HEK293T (cell line): ENCODE measurements at regions not wholly inside any gene's neighbourhood (a gene's known extent, or its start where the extent isn't known, plus 50 kb on each side); places are given as distances from the start of the nearest gene placed in this dataset.

Experiments
- CTCF ChIA-PET: fragments of 350-600 bp; formaldehyde crosslinking; extraction: SDS; loops from one replicate; lab custom pipeline; 2021; ENCODE audit warnings: antibody characterized with exemption, inconsistent platforms; lab: Yijun Ruan, JAX
- POLR2A ChIA-PET: fragments of 350-600 bp; formaldehyde crosslinking; extraction: SDS; loops from one replicate; lab custom pipeline; 2020; ENCODE audit warnings: antibody characterized with exemption, inconsistent platforms; lab: Yijun Ruan, JAX
- DNase-seq: peaks from one replicate; pipeline ENCODE4 v3.0.0; 2012; ENCODE audit warnings: mixed read lengths; ENCODE audit errors: extremely low spot score
- ARNT ChIP-seq: fragments of 450-650 bp; IDR thresholded peaks from 2 replicates; pipeline ENCODE4 v1.6.1; 2017; ENCODE audit warnings: mild to moderate bottlenecking
- BHLHE40 ChIP-seq: fragments of 450-650 bp; IDR thresholded peaks from 2 replicates; pipeline ENCODE4 v1.6.1; 2016; ENCODE audit warnings: mild to moderate bottlenecking, moderate library complexity, borderline replicate concordance
- CTBP1 ChIP-seq: fragments of 450-650 bp; IDR thresholded peaks from 2 replicates; pipeline ENCODE4 v1.6.1; 2016; ENCODE audit warnings: borderline replicate concordance
- ELF4 ChIP-seq: fragments of 450-650 bp; IDR thresholded peaks from 2 replicates; pipeline ENCODE4 v1.6.1; 2017; ENCODE audit warnings: antibody characterized with exemption
- FOXA1 ChIP-seq: fragments of 450-650 bp; IDR thresholded peaks from 2 replicates; pipeline ENCODE4 v1.6.1; 2016; ENCODE audit warnings: mild to moderate bottlenecking
- FOXK2 ChIP-seq: fragments of 450-650 bp; IDR thresholded peaks from 2 replicates; pipeline ENCODE4 v1.6.1; 2016; ENCODE audit warnings: mild to moderate bottlenecking
- FOXM1 ChIP-seq: fragments of 450-650 bp; IDR thresholded peaks from 2 replicates; pipeline ENCODE4 v1.6.1; 2017; ENCODE audit warnings: mild to moderate bottlenecking, borderline replicate concordance
- HDGF ChIP-seq: fragments of 450-650 bp; IDR thresholded peaks from 2 replicates; pipeline ENCODE4 v1.6.1; 2017; ENCODE audit warnings: antibody characterized with exemption, borderline replicate concordance
- L3MBTL2 ChIP-seq: fragments of 450-650 bp; conservative IDR thresholded peaks from 2 replicates; pipeline ENCODE4 v1.6.1; 2016; ENCODE audit warnings: mild to moderate bottlenecking
- LEF1 ChIP-seq: fragments of 450-650 bp; IDR thresholded peaks from 2 replicates; pipeline ENCODE4 v1.6.1; 2017; ENCODE audit warnings: mild to moderate bottlenecking, borderline replicate concordance
- NFRKB ChIP-seq: fragments of 450-650 bp; IDR thresholded peaks from 2 replicates; pipeline ENCODE4 v1.6.1; 2016; ENCODE audit warnings: mild to moderate bottlenecking, moderate library complexity
- PKNOX1 ChIP-seq: fragments of 450-650 bp; IDR thresholded peaks from 2 replicates; pipeline ENCODE4 v1.6.1; 2016
- SP1 ChIP-seq: fragments of 450-650 bp; IDR thresholded peaks from 2 replicates; pipeline ENCODE4 v1.6.1; 2017
- SUZ12 ChIP-seq: fragments of 450-650 bp; IDR thresholded peaks from 2 replicates; pipeline ENCODE4 v1.6.1; 2016; ENCODE audit warnings: mild to moderate bottlenecking
- TARDBP ChIP-seq: fragments of 450-650 bp; IDR thresholded peaks from 2 replicates; pipeline ENCODE4 v1.6.1; 2016
- ZNF384 ChIP-seq: fragments of 450-650 bp; IDR thresholded peaks from 2 replicates; pipeline ENCODE4 v1.6.1; 2016

GRCh38 chrX:84710611-84711010 lies 208.4 kb upstream of the HDX start:
- TF ChIP-seq SUZ12, result no peak
- no peak for TF ChIP-seq LEF1
- TF ChIP-seq PKNOX1, result no peak
- no peak for TF ChIP-seq FOXA1
- TF ChIP-seq SP1, result no peak
- no peak for TF ChIP-seq BHLHE40
- POLR2A ChIA-PET, result no interaction called here
- CTCF ChIA-PET, result no interaction called here
- no peak for DNase-seq

- no peak for DNase-seq
- ChIA-PET CTCF (no interaction called here), POLR2A (no interaction called here)
- no peak for TF ChIP-seq TARDBP
- TF ChIP-seq FOXK2, result no peak
- no peak for TF ChIP-seq BHLHE40
- no peak for TF ChIP-seq CTBP1
- TF ChIP-seq SUZ12, result no peak
- TF ChIP-seq LEF1, result no peak
- no peak for TF ChIP-seq PKNOX1
- no peak for TF ChIP-seq FOXA1
- no peak for TF ChIP-seq FOXM1
These were observed 210.4 kb upstream of the HDX start for GRCh38 chrX:84712621-84713020.

- DNase-seq, result no peak
- ChIA-PET CTCF (no interaction called here), POLR2A (no interaction called here)
- TF ChIP-seq BHLHE40 (no peak), NFRKB (no peak), FOXA1 (no peak), L3MBTL2 (no peak), FOXM1 (no peak), FOXK2 (no peak), CTBP1 (no peak), HDGF (no peak), ARNT (no peak)
These were observed 213.1 kb upstream of the HDX start for GRCh38 chrX:84715315-84715714.

GRCh38 chrX:84717343-84717742 lies 215.1 kb upstream of the HDX start:
- ChIA-PET CTCF (no interaction called here), POLR2A (no interaction called here)
- no peak for DNase-seq
- TF ChIP-seq LEF1, result no peak
- no peak for TF ChIP-seq SP1
- no peak for TF ChIP-seq PKNOX1
- no peak for TF ChIP-seq FOXA1
- no peak for TF ChIP-seq BHLHE40
- no peak for TF ChIP-seq ZNF384
- no peak for TF ChIP-seq L3MBTL2
- no peak for TF ChIP-seq ELF4
- no peak for TF ChIP-seq FOXM1
- TF ChIP-seq HDGF, result no peak
- no peak for TF ChIP-seq FOXK2
- no peak for TF ChIP-seq SUZ12

GRCh38 chrX:84721416-84721815 lies 219.2 kb upstream of the HDX start:
- no peak for TF ChIP-seq LEF1
- TF ChIP-seq ZNF384, result no peak
- no peak for TF ChIP-seq FOXK2
- TF ChIP-seq HDGF, result no peak
- TF ChIP-seq PKNOX1, result no peak
- TF ChIP-seq FOXM1, result no peak
- TF ChIP-seq NFRKB, result no peak
- TF ChIP-seq TARDBP, result no peak
- no peak for TF ChIP-seq ARNT
- no peak for TF ChIP-seq FOXA1
- no peak for TF ChIP-seq L3MBTL2
- ChIA-PET CTCF (no interaction called here), POLR2A (no interaction called here)
- DNase-seq, result no peak

- ChIA-PET POLR2A (no interaction called here), CTCF (interaction anchor here (0.8 to 1.0 kb wide), 2 partner anchors 182 to 184 kb away, joined by 4 to 5 read pairs; no protein-coding TSS in a partner anchor)
- no peak for DNase-seq
- no peak for TF ChIP-seq SP1
- TF ChIP-seq FOXK2, result no peak
- no peak for TF ChIP-seq BHLHE40
These were observed 222.3 kb upstream of the HDX start for GRCh38 chrX:84724576-84724975.

GRCh38 chrX:84729408-84729807 lies 227.2 kb upstream of the HDX start:
- ChIA-PET POLR2A (no interaction called here), CTCF (interaction anchor here (0.6 to 2.0 kb wide), 4 partner anchors 10 to 274 kb away, joined by 3 to 7 read pairs (median 4); partner anchors contain the start of gene APOOL)
- DNase-seq, result no peak

More at GRCh38 chrX:84729408-84729807, 227.2 kb upstream of the HDX start:
- no peak for TF ChIP-seq ARNT
